GM18520 (cell line): ENCODE measurements at regions not wholly inside any gene's neighbourhood (a gene's known extent, or its start where the extent isn't known, plus 50 kb on each side); places are given as distances from the start of the nearest gene placed in this dataset.

ENCODE experiments used
- ATAC-seq: cut with Tn5 transposase; IDR thresholded peaks from one replicate; pipeline ENCODE4 v1.9.1; 2021; ENCODE audit not compliant: unreplicated experiment

- ATAC-seq, result no peak
These were observed 172.3 kb upstream of the MCTP2 start for GRCh38 chr15:94059013-94059587.

GRCh38 chr15:94057305-94057704, 174.1 kb upstream of the MCTP2 start:
- no peak for ATAC-seq

- ATAC-seq, result no peak
These were observed 175.0 kb upstream of the MCTP2 start for GRCh38 chr15:94056314-94056713.

GRCh38 chr15:94053626-94054025, 177.7 kb upstream of the MCTP2 start:
- ATAC-seq, result no peak

GRCh38 chr15:94052711-94053110, 178.7 kb upstream of the MCTP2 start:
- ATAC-seq, result no peak

- no peak for ATAC-seq
These were observed 183.8 kb upstream of the MCTP2 start for GRCh38 chr15:94047566-94047965.

- ATAC-seq, result no peak
These were observed 189.0 kb upstream of the MCTP2 start for GRCh38 chr15:94042180-94042928.

GRCh38 chr15:94041746-94042145, 189.6 kb upstream of the MCTP2 start:
- ATAC-seq, result no peak

GRCh38 chr15:94040541-94041248, 190.7 kb upstream of the MCTP2 start:
- no peak for ATAC-seq

- no peak for ATAC-seq
These were observed 195.2 kb upstream of the MCTP2 start for GRCh38 chr15:94036156-94036555.

- ATAC-seq, result no peak
These were observed 197.7 kb upstream of the MCTP2 start for GRCh38 chr15:94033683-94034020.

- no peak for ATAC-seq
These were observed 198.2 kb upstream of the MCTP2 start for GRCh38 chr15:94033014-94033682.

GRCh38 chr15:94032571-94032970, 198.8 kb upstream of the MCTP2 start:
- ATAC-seq, result no peak

GRCh38 chr15:94031072-94031471, 200.3 kb upstream of the MCTP2 start:
- ATAC-seq, result no peak

- no peak for ATAC-seq
These were observed 201.9 kb upstream of the MCTP2 start for GRCh38 chr15:94029495-94029894.

GRCh38 chr15:94028809-94029208, 202.6 kb upstream of the MCTP2 start:
- ATAC-seq, result no peak

- no peak for ATAC-seq
These were observed 203.2 kb upstream of the MCTP2 start for GRCh38 chr15:94028121-94028520.

- ATAC-seq, result no peak
These were observed 203.8 kb upstream of the MCTP2 start for GRCh38 chr15:94027581-94027980.

- no peak for ATAC-seq
These were observed 204.7 kb upstream of the MCTP2 start for GRCh38 chr15:94026458-94027304.

- no peak for ATAC-seq
These were observed 207.8 kb upstream of the MCTP2 start for GRCh38 chr15:94023531-94023930.
